ENCODE measurements at regions not wholly inside any gene's neighbourhood (a gene's known extent, or its start where the extent isn't known, plus 50 kb on each side); places are given as distances from the start of the nearest gene placed in this dataset.

- no peaks in the 10 kb centered on the region for H3K79me1 ChIP-seq (ENCODE audit: low read length)
- no peaks in the 10 kb centered on the region for H3K36me3 ChIP-seq (ENCODE audit: control insufficient read depth in 1 of 2, insufficient read depth in 2 of 2, low read length in 2 of 2)
- no peak overlapping the region for H3K9ac ChIP-seq (ENCODE audit: low read length)
- no peaks in the 10 kb centered on the region for H3K9me3 ChIP-seq (ENCODE audit: insufficient read depth, low read depth, low read length)
- no peak overlapping the region for H3K4me2 ChIP-seq (ENCODE audit: low read length)
- no peak overlapping the region for H2BK5ac ChIP-seq (ENCODE audit: low read depth, low read length, poor library complexity)
- H3K18ac ChIP-seq (ENCODE audit: low read length): no peak overlapping the region
- H3K4me1 ChIP-seq (ENCODE audit: control insufficient read depth in 1 of 2, insufficient read depth in 2 of 2, low read length in 2 of 2): no peaks in the 10 kb centered on the region
- no CpG with 5 or more reads among the region's 1 CpG for WGBS (ENCODE audit: extremely low coverage, insufficient coverage, insufficient read length)
- no peak overlapping the region for H3K23ac ChIP-seq (ENCODE audit: low read length)
- no peak overlapping the region for H2BK120ac ChIP-seq (ENCODE audit: insufficient read depth, low read length, poor library complexity)
- no peak overlapping the region for H2BK12ac ChIP-seq (ENCODE audit: low read length)
- no peak overlapping the region for H4K91ac ChIP-seq (ENCODE audit: low read depth, low read length)
- no peak overlapping the region for H3K4ac ChIP-seq (ENCODE audit: low read depth, low read length)
- no peak overlapping the region for H4K8ac ChIP-seq (ENCODE audit: low read depth, low read length)
- no peak overlapping the region for H3K27ac ChIP-seq (ENCODE audit: low read depth, low read length)
- no peak overlapping the region for H2AFZ ChIP-seq (ENCODE audit: insufficient read depth, low read length, poor library complexity)
- no peak overlapping the region for H2AK5ac ChIP-seq (ENCODE audit: low read length)
- no peaks in the 10 kb centered on the region for H3K27me3 ChIP-seq (ENCODE audit: insufficient read depth, low read length)
- no peak overlapping the region for H3K4me3 ChIP-seq (ENCODE audit: low read depth, low read length)
- no peak overlapping the region for H4K12ac ChIP-seq (ENCODE audit: low read depth, low read length)
- no peaks in the 10 kb centered on the region for H3K79me2 ChIP-seq (ENCODE audit: control insufficient read depth, insufficient read depth, low read length, poor library complexity)
- no peak overlapping the region for H3K14ac ChIP-seq (ENCODE audit: low read length)
- DNase-seq: no peak
Observed at GRCh38 chr2:78293768-78294167, 731.7 kb upstream of the REG3G start.

GRCh38 chr2:78301166-78301789, 724.2 kb upstream of the REG3G start:
- no peak overlapping the region for H3K14ac ChIP-seq (ENCODE audit: low read length)
- H3K9me3 ChIP-seq (ENCODE audit: insufficient read depth, low read depth, low read length): no peaks in the 10 kb centered on the region
- DNase-seq: no peak
- no peak overlapping the region for H2BK5ac ChIP-seq (ENCODE audit: low read depth, low read length, poor library complexity)
- no peak overlapping the region for H2AFZ ChIP-seq (ENCODE audit: insufficient read depth, low read length, poor library complexity)
- H4K12ac ChIP-seq (ENCODE audit: low read depth, low read length): no peak overlapping the region
- no peak overlapping the region for H3K9ac ChIP-seq (ENCODE audit: low read length)
- H3K4ac ChIP-seq (ENCODE audit: low read depth, low read length): no peak overlapping the region
- H3K36me3 ChIP-seq (ENCODE audit: control insufficient read depth in 1 of 2, insufficient read depth in 2 of 2, low read length in 2 of 2): no peaks in the 10 kb centered on the region
- no peak overlapping the region for H4K8ac ChIP-seq (ENCODE audit: low read depth, low read length)
- no peak overlapping the region for H2BK12ac ChIP-seq (ENCODE audit: low read length)
- H4K91ac ChIP-seq (ENCODE audit: low read depth, low read length): no peak overlapping the region
- H2AK5ac ChIP-seq (ENCODE audit: low read length): no peak overlapping the region
- H3K4me2 ChIP-seq (ENCODE audit: low read length): no peak overlapping the region
- H3K4me1 ChIP-seq (ENCODE audit: control insufficient read depth in 1 of 2, insufficient read depth in 2 of 2, low read length in 2 of 2): no peaks in the 10 kb centered on the region
- H2BK120ac ChIP-seq (ENCODE audit: insufficient read depth, low read length, poor library complexity): no peak overlapping the region
- H3K23ac ChIP-seq (ENCODE audit: low read length): no peak overlapping the region
- H3K27me3 ChIP-seq (ENCODE audit: insufficient read depth, low read length): no peaks in the 10 kb centered on the region
- H3K18ac ChIP-seq (ENCODE audit: low read length): no peak overlapping the region
- H3K27ac ChIP-seq (ENCODE audit: low read depth, low read length): no peak overlapping the region
- no CpG with 5 or more reads among the region's 6 CpGs for WGBS (ENCODE audit: extremely low coverage, insufficient coverage, insufficient read length)
- H3K79me1 ChIP-seq (ENCODE audit: low read length): no peaks in the 10 kb centered on the region
- no peak overlapping the region for H3K4me3 ChIP-seq (ENCODE audit: low read depth, low read length)
- no peaks in the 10 kb centered on the region for H3K79me2 ChIP-seq (ENCODE audit: control insufficient read depth, insufficient read depth, low read length, poor library complexity)

GRCh38 chr2:78304678-78305077, 720.8 kb upstream of the REG3G start:
- H3K9me3 ChIP-seq (ENCODE audit: insufficient read depth, low read depth, low read length): no peaks in the 10 kb centered on the region
- no peak overlapping the region for H3K27ac ChIP-seq (ENCODE audit: low read depth, low read length)
- no peak overlapping the region for H3K4me3 ChIP-seq (ENCODE audit: low read depth, low read length)
- no peaks in the 10 kb centered on the region for H3K4me1 ChIP-seq (ENCODE audit: control insufficient read depth in 1 of 2, insufficient read depth in 2 of 2, low read length in 2 of 2)
- no peak overlapping the region for H3K18ac ChIP-seq (ENCODE audit: low read length)
- H2BK5ac ChIP-seq (ENCODE audit: low read depth, low read length, poor library complexity): no peak overlapping the region
- H2BK12ac ChIP-seq (ENCODE audit: low read length): no peak overlapping the region
- H2BK120ac ChIP-seq (ENCODE audit: insufficient read depth, low read length, poor library complexity): no peak overlapping the region
- H3K4ac ChIP-seq (ENCODE audit: low read depth, low read length): no peak overlapping the region
- no peak overlapping the region for H4K12ac ChIP-seq (ENCODE audit: low read depth, low read length)
- H4K91ac ChIP-seq (ENCODE audit: low read depth, low read length): no peak overlapping the region
- DNase-seq: no peak
- no peaks in the 10 kb centered on the region for H3K27me3 ChIP-seq (ENCODE audit: insufficient read depth, low read length)
- no peak overlapping the region for H2AFZ ChIP-seq (ENCODE audit: insufficient read depth, low read length, poor library complexity)
- H3K14ac ChIP-seq (ENCODE audit: low read length): no peak overlapping the region
- H3K23ac ChIP-seq (ENCODE audit: low read length): no peak overlapping the region
- H3K9ac ChIP-seq (ENCODE audit: low read length): no peak overlapping the region
- no peaks in the 10 kb centered on the region for H3K36me3 ChIP-seq (ENCODE audit: control insufficient read depth in 1 of 2, insufficient read depth in 2 of 2, low read length in 2 of 2)
- WGBS (ENCODE audit: extremely low coverage, insufficient coverage, insufficient read length): no CpG with 5 or more reads among the region's 1 CpG
- no peak overlapping the region for H4K8ac ChIP-seq (ENCODE audit: low read depth, low read length)
- H2AK5ac ChIP-seq (ENCODE audit: low read length): no peak overlapping the region
- no peaks in the 10 kb centered on the region for H3K79me2 ChIP-seq (ENCODE audit: control insufficient read depth, insufficient read depth, low read length, poor library complexity)
- H3K79me1 ChIP-seq (ENCODE audit: low read length): no peaks in the 10 kb centered on the region
- H3K4me2 ChIP-seq (ENCODE audit: low read length): no peak overlapping the region

GRCh38 chr2:78309460-78309859, 716.0 kb upstream of the REG3G start:
- Histone ChIP-seq H4K12ac (ENCODE audit: low read depth, low read length) (no peak overlapping the region), H3K9me3 (ENCODE audit: insufficient read depth, low read depth, low read length) (no peaks in the 10 kb centered on the region), H2BK120ac (ENCODE audit: insufficient read depth, low read length, poor library complexity) (no peak overlapping the region), H2BK12ac (ENCODE audit: low read length) (no peak overlapping the region), H2BK5ac (ENCODE audit: low read depth, low read length, poor library complexity) (no peak overlapping the region), H3K27ac (ENCODE audit: low read depth, low read length) (no peak overlapping the region), H3K4ac (ENCODE audit: low read depth, low read length) (no peak overlapping the region), H2AK5ac (ENCODE audit: low read length) (no peak overlapping the region), H3K14ac (ENCODE audit: low read length) (no peak overlapping the region), H3K36me3 (ENCODE audit: control insufficient read depth in 1 of 2, insufficient read depth in 2 of 2, low read length in 2 of 2) (no peaks in the 10 kb centered on the region), H2AFZ (ENCODE audit: insufficient read depth, low read length, poor library complexity) (no peak overlapping the region), H3K9ac (ENCODE audit: low read length) (no peak overlapping the region), H3K27me3 (ENCODE audit: insufficient read depth, low read length) (no peaks in the 10 kb centered on the region), H4K91ac (ENCODE audit: low read depth, low read length) (no peak overlapping the region), H3K79me1 (ENCODE audit: low read length) (no peaks in the 10 kb centered on the region), H3K23ac (ENCODE audit: low read length) (no peak overlapping the region), H3K79me2 (ENCODE audit: control insufficient read depth, insufficient read depth, low read length, poor library complexity) (no peaks in the 10 kb centered on the region), H3K4me1 (ENCODE audit: control insufficient read depth in 1 of 2, insufficient read depth in 2 of 2, low read length in 2 of 2) (no peaks in the 10 kb centered on the region), H3K18ac (ENCODE audit: low read length) (no peak overlapping the region), H3K4me3 (ENCODE audit: low read depth, low read length) (no peak overlapping the region), H3K4me2 (ENCODE audit: low read length) (no peak overlapping the region), H4K8ac (ENCODE audit: low read depth, low read length) (no peak overlapping the region)
- WGBS (ENCODE audit: extremely low coverage, insufficient coverage, insufficient read length): no CpG with 5 or more reads among the region's 3 CpGs
- no peak for DNase-seq

Data from trophoblast cell (in vitro differentiated cells and primary cell).